ENCODE measurements at regions not wholly inside any gene's neighbourhood (a gene's known extent, or its start where the extent isn't known, plus 50 kb on each side); places are given as distances from the start of the nearest gene placed in this dataset.

GRCh38 chr9:108793573-108793972 lies 62.2 kb downstream of the ACTL7B start:
- H3K9me3 ChIP-seq (ENCODE audit: control insufficient read depth in 1 of 2, insufficient read depth in 1 of 2, low read depth in 1 of 2, low read length in 2 of 2), result no peaks in the 10 kb centered on the region
- H3K79me2 ChIP-seq (ENCODE audit: insufficient read depth, low read length), result no peaks in the 10 kb centered on the region
- DNase-seq (ENCODE audit: low read depth, low spot score) (no peak), ATAC-seq (no peak)
- intact Hi-C loops (cut with micrococcal nuclease), result no loop called here
- H4K20me1 ChIP-seq (ENCODE audit: insufficient read depth), result no peaks in the 10 kb centered on the region
- no peak overlapping the region for H3K27ac ChIP-seq (ENCODE audit: low read depth, low read length)
- no peaks in the 10 kb centered on the region for H3K27me3 ChIP-seq (ENCODE audit: insufficient read depth, low read length)
- TF ChIP-seq POLR2AphosphoS5 (IDR thresholded peaks at IDR 0.05; ENCODE audit: low read depth, low read length) (no peak), CBX3 (IDR thresholded peaks at IDR 0.05; ENCODE audit: low read depth) (no peak), CTCF (IDR thresholded peaks at IDR 0.05 in 2 of 3, conservative IDR thresholded peaks at IDR 0.05 in 1 of 3; ENCODE audit: borderline replicate concordance in 1 of 3, insufficient read depth in 1 of 3, low read depth in 2 of 3, low read length in 2 of 3) (no peak), JUND (IDR thresholded peaks at IDR 0.05) (no peak), CEBPB (IDR thresholded peaks at IDR 0.05; ENCODE audit: low read depth) (no peak), POLR2A (IDR thresholded peaks at IDR 0.05; ENCODE audit: borderline replicate concordance, extremely low read depth, insufficient read depth, insufficient read length) (no peak), EZH2 (IDR thresholded peaks at IDR 0.05) (no peak), ATF3 (IDR thresholded peaks at IDR 0.05) (no peak), SRF (IDR thresholded peaks at IDR 0.05; ENCODE audit: low read depth) (no peak), SIN3A (IDR thresholded peaks at IDR 0.05; ENCODE audit: low read depth) (no peak), YY1 (IDR thresholded peaks at IDR 0.05; ENCODE audit: extremely low read depth, insufficient replicate concordance, low read depth, low read length) (no peak), RAD21 (IDR thresholded peaks at IDR 0.05; ENCODE audit: low read depth) (no peak), EZH2phosphoT487 (IDR thresholded peaks at IDR 0.05; ENCODE audit: borderline replicate concordance) (no peak), ELF1 (IDR thresholded peaks at IDR 0.05; ENCODE audit: borderline replicate concordance, low read depth) (no peak), SP1 (IDR thresholded peaks at IDR 0.05; ENCODE audit: low read depth) (no peak), TCF7L2 (IDR thresholded peaks at IDR 0.05; ENCODE audit: borderline replicate concordance, extremely low read depth, insufficient read depth, insufficient read length) (no peak), REST (IDR thresholded peaks at IDR 0.05; ENCODE audit: low read depth) (no peak), EGR1 (IDR thresholded peaks at IDR 0.05; ENCODE audit: low read depth) (no peak)
- H3K9ac ChIP-seq (ENCODE audit: low read length), result no peak overlapping the region
- no peak overlapping the region for H3K4me2 ChIP-seq (ENCODE audit: low read length)
- ChIA-PET CTCF (no interaction called here), POLR2A (no interaction called here), RAD21 (ENCODE audit: low non-redundant PET in 1 of 2, low total read pairs in 2 of 2, uncharacterized antibody in 2 of 2, unreplicated experiment in 2 of 2) (no interaction called here)
- no peaks in the 10 kb centered on the region for H3K9me2 ChIP-seq (ENCODE audit: insufficient read depth)
- no peaks in the 10 kb centered on the region for H3K36me3 ChIP-seq (ENCODE audit: control insufficient read depth in 1 of 2, insufficient read depth in 2 of 2, low read length in 2 of 2)
- H2AFZ ChIP-seq (ENCODE audit: low read depth, low read length, poor library complexity, severe bottlenecking), result no peak overlapping the region
- BruUV-seq (replicated peaks), result no TSS peak
- H3K4me1 ChIP-seq (ENCODE audit: control insufficient read depth in 1 of 2, insufficient read depth in 2 of 2, low read length in 2 of 2), result no peaks in the 10 kb centered on the region
- H3K4me3 ChIP-seq (replicated peaks in 1 of 2; ENCODE audit: low read depth in 1 of 2, low read length in 2 of 2), result no peak overlapping the region

Measured in HCT116 (cell line).